ENCODE measurements at regions not wholly inside any gene's neighbourhood (a gene's known extent, or its start where the extent isn't known, plus 50 kb on each side); places are given as distances from the start of the nearest gene placed in this dataset.

DNA sequence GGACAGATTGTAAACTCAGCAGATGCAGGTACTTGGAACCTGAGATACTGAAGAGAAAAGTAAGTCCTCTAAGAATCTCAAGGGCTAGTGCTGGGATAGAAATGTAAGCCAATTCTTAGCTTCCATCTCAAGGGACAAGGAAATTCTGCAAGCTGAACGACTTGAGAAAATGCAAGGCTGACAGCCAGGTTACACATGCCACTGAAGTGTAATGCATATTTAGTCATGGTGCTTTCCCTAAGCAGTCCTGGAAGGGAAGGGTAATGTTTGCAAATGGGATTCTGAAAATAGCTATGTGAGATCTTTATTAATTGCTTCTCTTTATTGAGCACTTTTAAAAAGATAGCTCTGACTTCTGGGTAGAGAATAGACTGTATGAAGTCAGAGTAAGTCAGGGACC lies 402.7 kb upstream of the SEL1L start:
- no peak for DNase-seq
- TF ChIP-seq, protein P1, sequence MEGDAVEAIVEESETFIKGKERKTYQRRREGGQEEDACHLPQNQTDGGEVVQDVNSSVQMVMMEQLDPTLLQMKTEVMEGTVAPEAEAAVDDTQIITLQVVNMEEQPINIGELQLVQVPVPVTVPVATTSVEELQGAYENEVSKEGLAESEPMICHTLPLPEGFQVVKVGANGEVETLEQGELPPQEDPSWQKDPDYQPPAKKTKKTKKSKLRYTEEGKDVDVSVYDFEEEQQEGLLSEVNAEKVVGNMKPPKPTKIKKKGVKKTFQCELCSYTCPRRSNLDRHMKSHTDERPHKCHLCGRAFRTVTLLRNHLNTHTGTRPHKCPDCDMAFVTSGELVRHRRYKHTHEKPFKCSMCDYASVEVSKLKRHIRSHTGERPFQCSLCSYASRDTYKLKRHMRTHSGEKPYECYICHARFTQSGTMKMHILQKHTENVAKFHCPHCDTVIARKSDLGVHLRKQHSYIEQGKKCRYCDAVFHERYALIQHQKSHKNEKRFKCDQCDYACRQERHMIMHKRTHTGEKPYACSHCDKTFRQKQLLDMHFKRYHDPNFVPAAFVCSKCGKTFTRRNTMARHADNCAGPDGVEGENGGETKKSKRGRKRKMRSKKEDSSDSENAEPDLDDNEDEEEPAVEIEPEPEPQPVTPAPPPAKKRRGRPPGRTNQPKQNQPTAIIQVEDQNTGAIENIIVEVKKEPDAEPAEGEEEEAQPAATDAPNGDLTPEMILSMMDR (IDR thresholded peaks at IDR 0.05), result no peak
- H2AFZ ChIP-seq (ENCODE audit: insufficient read depth, low read depth, low read length, poor library complexity, severe bottlenecking), result no peak overlapping the region
- H3K9me3 Mint-ChIP-seq, result peaks cover 0 to 5% (median 0%) of the 10 kb centered on the region in 7 donors
- H3K4me1 ChIP-seq (ENCODE audit: control insufficient read depth in 1 of 2, insufficient read depth in 2 of 2, low read length in 2 of 2), result no peaks in the 10 kb centered on the region
- WGBS (ENCODE audit: insufficient coverage), result 60% methylated on average over 1 of the region's 1 CpG
- H3K4me3 ChIP-seq (replicated peaks in 1 of 3; ENCODE audit: low read depth in 2 of 3, low read length in 3 of 3), result no peak overlapping the region
- H3K4me3 Mint-ChIP-seq, result no peak overlapping the region
- H3K27me3 ChIP-seq (ENCODE audit: control insufficient read depth in 2 of 2, insufficient read depth in 2 of 2, low read length in 2 of 2), result no peaks in the 10 kb centered on the region
- no peak overlapping the region for H3K9ac ChIP-seq (ENCODE audit: insufficient read depth, low read length, poor library complexity, severe bottlenecking)
- no peaks in the 10 kb centered on the region for H4K20me1 ChIP-seq (ENCODE audit: insufficient read depth, low read length)
- H3K27ac Mint-ChIP-seq, result no peak overlapping the region
- H3K27ac ChIP-seq (ENCODE audit: low read depth in 1 of 2, low read length in 2 of 2), result no peak overlapping the region
- peaks cover 0 to 1% (median 0%) of the 10 kb centered on the region in 3 donors for H3K27me3 Mint-ChIP-seq (ENCODE audit: low read depth in 3 of 3)
- no peaks in the 10 kb centered on the region for H3K36me3 Mint-ChIP-seq
- no peaks in the 10 kb centered on the region for H3K4me1 Mint-ChIP-seq
- intact Hi-C loops (cut with micrococcal nuclease), result no loop called here
- no peak overlapping the region for H3K4me2 ChIP-seq (replicated peaks; ENCODE audit: extremely low read depth, low read length, poor library complexity, severe bottlenecking)
- H3K79me2 ChIP-seq (ENCODE audit: insufficient read depth, low read length), result no peaks in the 10 kb centered on the region
- no peaks in the 10 kb centered on the region for H3K36me3 ChIP-seq (replicated peaks in 1 of 2; ENCODE audit: control insufficient read depth in 1 of 2, insufficient read depth in 2 of 2, low read length in 2 of 2)
- H3K9me3 ChIP-seq (replicated peaks in 1 of 2; ENCODE audit: control insufficient read depth in 1 of 2, insufficient read depth in 1 of 2, low read length in 2 of 2), result no peaks in the 10 kb centered on the region

DNA sequence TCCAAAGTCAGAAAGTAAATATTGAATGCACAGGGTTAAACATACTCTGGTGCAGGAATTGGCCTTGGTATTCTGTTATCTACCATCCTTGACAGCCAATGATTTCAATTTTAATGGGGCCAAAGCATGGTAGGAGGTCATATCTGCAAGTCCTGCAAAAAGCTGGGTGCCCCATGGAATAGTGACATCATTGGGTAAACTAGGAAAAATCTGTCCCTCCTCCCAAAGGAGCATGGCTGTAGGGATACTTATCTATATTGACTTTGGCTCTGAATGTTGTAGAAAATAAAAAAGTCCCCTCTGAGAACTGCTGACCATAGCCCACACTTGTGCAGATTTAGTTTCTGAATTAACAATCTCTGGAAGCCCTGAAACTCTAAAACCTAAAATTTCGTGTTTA lies 403.2 kb upstream of the SEL1L start:
- H3K4me2 ChIP-seq (replicated peaks; ENCODE audit: extremely low read depth, low read length, poor library complexity, severe bottlenecking), result no peak overlapping the region
- no peak overlapping the region for H3K4me3 Mint-ChIP-seq
- DNase-seq, result no peak
- H3K4me3 ChIP-seq (replicated peaks in 1 of 3; ENCODE audit: low read depth in 2 of 3, low read length in 3 of 3), result no peak overlapping the region
- TF ChIP-seq, protein P1 (IDR thresholded peaks at IDR 0.05), result no peak
- WGBS (ENCODE audit: insufficient coverage), result no CpG with 5 or more reads among the region's 1 CpG
- no peaks in the 10 kb centered on the region for H3K36me3 Mint-ChIP-seq
- H3K9me3 Mint-ChIP-seq, result peaks cover 0 to 5% (median 0%) of the 10 kb centered on the region in 7 donors
- intact Hi-C loops (cut with micrococcal nuclease), result no loop called here
- peaks cover 0 to 1% (median 0%) of the 10 kb centered on the region in 3 donors for H3K27me3 Mint-ChIP-seq (ENCODE audit: low read depth in 3 of 3)
- H3K9me3 ChIP-seq (replicated peaks in 1 of 2; ENCODE audit: control insufficient read depth in 1 of 2, insufficient read depth in 1 of 2, low read length in 2 of 2), result no peaks in the 10 kb centered on the region
- H3K9ac ChIP-seq (ENCODE audit: insufficient read depth, low read length, poor library complexity, severe bottlenecking), result no peak overlapping the region
- no peak overlapping the region for H2AFZ ChIP-seq (ENCODE audit: insufficient read depth, low read depth, low read length, poor library complexity, severe bottlenecking)
- no peaks in the 10 kb centered on the region for H3K36me3 ChIP-seq (replicated peaks in 1 of 2; ENCODE audit: control insufficient read depth in 1 of 2, insufficient read depth in 2 of 2, low read length in 2 of 2)
- no peaks in the 10 kb centered on the region for H4K20me1 ChIP-seq (ENCODE audit: insufficient read depth, low read length)
- no peak overlapping the region for H3K27ac ChIP-seq (ENCODE audit: low read depth in 1 of 2, low read length in 2 of 2)
- H3K4me1 Mint-ChIP-seq, result no peaks in the 10 kb centered on the region
- no peaks in the 10 kb centered on the region for H3K4me1 ChIP-seq (ENCODE audit: control insufficient read depth in 1 of 2, insufficient read depth in 2 of 2, low read length in 2 of 2)
- no peaks in the 10 kb centered on the region for H3K79me2 ChIP-seq (ENCODE audit: insufficient read depth, low read length)
- H3K27ac Mint-ChIP-seq, result no peak overlapping the region
- no peaks in the 10 kb centered on the region for H3K27me3 ChIP-seq (ENCODE audit: control insufficient read depth in 2 of 2, insufficient read depth in 2 of 2, low read length in 2 of 2)

Measured in CD14-positive monocyte (primary cell).